Right forelimb (tissue), 1 donor: ENCODE measurements at regions not wholly inside any gene's neighbourhood (a gene's known extent, or its start where the extent isn't known, plus 50 kb on each side); places are given as distances from the start of the nearest gene placed in this dataset.

Experiments used
- DNase-seq: peaks from one replicate; pipeline ENCODE4 v3.0.0-alpha.2; 2018

- no peak for DNase-seq
Measured at GRCh38 chr3:65231544-65231943, 543.7 kb upstream of the ADAMTS9 start.

GRCh38 chr3:65230261-65231139 is 542.7 kb upstream of the ADAMTS9 start:
- DNase-seq = no peak

GRCh38 chr3:65226287-65226686 is 538.5 kb upstream of the ADAMTS9 start:
- no peak for DNase-seq

- DNase-seq = no peak
Measured at GRCh38 chr3:65210026-65210814, 522.4 kb upstream of the ADAMTS9 start.

GRCh38 chr3:65202395-65202794 is 514.6 kb upstream of the ADAMTS9 start:
- DNase-seq = no peak

- DNase-seq = no peak
Measured at GRCh38 chr3:65201926-65202325, 514.1 kb upstream of the ADAMTS9 start.

- no peak for DNase-seq
Measured at GRCh38 chr3:65200310-65200970, 512.6 kb upstream of the ADAMTS9 start.

GRCh38 chr3:65196663-65197062 is 508.9 kb upstream of the ADAMTS9 start:
- DNase-seq = no peak

GRCh38 chr3:65195211-65196006 is 507.6 kb upstream of the ADAMTS9 start:
- no peak for DNase-seq

- no peak for DNase-seq
Measured at GRCh38 chr3:65194744-65195143, 506.9 kb upstream of the ADAMTS9 start.

GRCh38 chr3:65194047-65194714 is 506.4 kb upstream of the ADAMTS9 start:
- no peak for DNase-seq

GRCh38 chr3:65193531-65193930 is 505.7 kb upstream of the ADAMTS9 start:
- DNase-seq = no peak

GRCh38 chr3:65190111-65190510 is 502.3 kb upstream of the ADAMTS9 start:
- DNase-seq = no peak

GRCh38 chr3:65186268-65186667 is 498.5 kb upstream of the ADAMTS9 start:
- DNase-seq = no peak

GRCh38 chr3:65182682-65183081 is 494.9 kb upstream of the ADAMTS9 start:
- no peak for DNase-seq

- DNase-seq = no peak
Measured at GRCh38 chr3:65182085-65182484, 494.3 kb upstream of the ADAMTS9 start.

- no peak for DNase-seq
Measured at GRCh38 chr3:65181391-65181871, 493.6 kb upstream of the ADAMTS9 start.

GRCh38 chr3:65178703-65179102 is 490.9 kb upstream of the ADAMTS9 start:
- DNase-seq = no peak

GRCh38 chr3:65177960-65178376 is 490.2 kb upstream of the ADAMTS9 start:
- no peak for DNase-seq

GRCh38 chr3:65174713-65175112 is 486.9 kb upstream of the ADAMTS9 start:
- DNase-seq = no peak

- no peak for DNase-seq
Measured at GRCh38 chr3:65173841-65174240, 486.0 kb upstream of the ADAMTS9 start.

GRCh38 chr3:65172209-65172608 is 484.4 kb upstream of the ADAMTS9 start:
- no peak for DNase-seq
